ENCODE measurements at regions not wholly inside any gene's neighbourhood (a gene's known extent, or its start where the extent isn't known, plus 50 kb on each side); places are given as distances from the start of the nearest gene placed in this dataset.

DNA sequence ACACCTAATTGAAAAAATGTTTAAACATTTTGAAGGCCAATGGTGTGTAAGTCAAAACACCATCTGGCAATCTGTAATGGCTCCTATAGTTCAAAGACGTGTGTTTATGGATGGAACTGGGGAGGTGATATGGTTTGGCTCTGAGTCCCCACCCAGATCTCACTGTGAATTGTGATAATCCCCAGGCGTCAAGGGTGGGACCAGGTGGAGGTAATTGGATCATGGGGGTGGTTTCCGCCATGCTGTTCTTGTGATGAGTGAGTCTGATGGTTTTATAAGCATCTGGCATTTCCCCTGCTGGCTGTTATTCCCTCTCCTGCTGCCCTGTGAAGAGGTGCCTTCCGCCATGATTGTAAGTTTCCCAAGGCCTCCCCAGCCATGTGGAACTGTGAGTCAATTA, 52.2 kb downstream of the ADRA2C start:
- no peak for DNase-seq (ENCODE audit: low spot score)

DNA sequence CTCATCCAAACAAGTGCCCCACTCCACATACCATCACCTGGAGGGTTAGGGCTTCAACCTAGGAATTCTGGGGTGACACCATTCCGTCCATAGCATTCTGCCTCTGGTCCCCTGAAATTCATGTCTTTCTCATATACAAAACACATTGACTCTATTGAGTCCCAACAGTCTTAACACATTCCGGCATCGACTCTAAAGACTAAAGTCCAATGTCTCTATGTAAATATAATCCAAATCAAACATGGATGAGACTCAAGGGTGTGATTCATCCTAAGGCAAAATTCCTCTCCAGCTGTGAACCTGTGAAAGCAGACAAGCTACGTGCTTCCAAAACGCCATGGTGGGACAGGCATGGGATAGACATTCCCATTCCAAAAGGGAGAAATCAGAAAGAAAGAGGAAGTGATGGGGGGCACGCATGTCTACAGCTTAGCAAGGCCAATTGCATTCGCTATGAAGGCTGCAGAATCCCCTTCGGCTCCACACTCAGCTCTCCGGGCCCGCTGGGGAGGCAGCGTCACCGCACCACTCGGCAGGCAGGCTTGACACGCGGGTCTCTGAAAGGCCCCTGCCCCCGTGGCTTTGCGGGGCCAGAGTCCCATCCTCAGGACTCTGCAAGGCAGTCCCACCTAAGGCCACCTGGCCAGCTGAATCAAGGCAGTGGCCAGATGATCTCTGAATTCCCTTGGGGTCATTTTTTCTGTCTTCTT, 53.2 kb downstream of the ADRA2C start:
- DNase-seq (ENCODE audit: low spot score): no peak

DNA sequence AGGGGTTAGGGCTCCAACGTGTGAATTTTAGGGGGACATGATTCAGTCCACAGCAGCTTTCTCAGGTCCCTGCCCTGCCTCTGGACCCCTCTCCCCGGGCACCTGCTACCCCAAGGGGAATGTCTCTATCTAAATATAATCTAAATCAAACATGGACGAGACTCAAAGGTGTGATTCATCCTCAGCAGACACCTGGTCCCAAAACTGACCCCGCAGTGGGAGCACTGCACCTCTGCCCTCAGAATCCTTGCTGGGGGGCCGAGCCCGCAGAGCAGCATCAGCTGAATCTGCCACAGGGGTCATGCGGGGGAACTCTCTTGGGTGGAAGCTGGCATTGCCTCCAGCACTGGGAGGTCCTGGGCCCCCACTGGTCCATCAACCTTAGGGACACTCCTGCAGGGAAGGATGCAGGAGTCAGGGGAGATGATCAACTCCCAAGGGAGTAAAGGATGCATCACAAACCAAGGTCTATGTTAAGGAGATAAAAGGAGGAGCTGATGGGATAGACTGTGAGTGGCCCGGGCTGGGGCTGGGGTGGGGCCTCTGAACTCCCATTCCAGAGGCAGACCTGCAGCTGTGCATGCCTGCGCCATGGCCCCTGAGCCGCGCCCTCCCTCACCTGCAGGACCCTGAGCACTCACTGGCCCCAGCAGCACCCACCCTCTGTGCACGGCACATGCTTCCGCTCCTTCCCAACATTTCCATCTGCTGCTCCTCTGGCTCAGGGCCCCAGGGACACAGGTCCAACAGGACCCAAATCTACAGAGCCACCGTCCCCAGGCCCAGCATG, 54.0 kb downstream of the ADRA2C start:
- DNase-seq (ENCODE audit: low spot score): no peak

- no peak for DNase-seq (ENCODE audit: low spot score)
Observed at GRCh38 chr4:3820806-3821579, 54.8 kb downstream of the ADRA2C start.

DNA sequence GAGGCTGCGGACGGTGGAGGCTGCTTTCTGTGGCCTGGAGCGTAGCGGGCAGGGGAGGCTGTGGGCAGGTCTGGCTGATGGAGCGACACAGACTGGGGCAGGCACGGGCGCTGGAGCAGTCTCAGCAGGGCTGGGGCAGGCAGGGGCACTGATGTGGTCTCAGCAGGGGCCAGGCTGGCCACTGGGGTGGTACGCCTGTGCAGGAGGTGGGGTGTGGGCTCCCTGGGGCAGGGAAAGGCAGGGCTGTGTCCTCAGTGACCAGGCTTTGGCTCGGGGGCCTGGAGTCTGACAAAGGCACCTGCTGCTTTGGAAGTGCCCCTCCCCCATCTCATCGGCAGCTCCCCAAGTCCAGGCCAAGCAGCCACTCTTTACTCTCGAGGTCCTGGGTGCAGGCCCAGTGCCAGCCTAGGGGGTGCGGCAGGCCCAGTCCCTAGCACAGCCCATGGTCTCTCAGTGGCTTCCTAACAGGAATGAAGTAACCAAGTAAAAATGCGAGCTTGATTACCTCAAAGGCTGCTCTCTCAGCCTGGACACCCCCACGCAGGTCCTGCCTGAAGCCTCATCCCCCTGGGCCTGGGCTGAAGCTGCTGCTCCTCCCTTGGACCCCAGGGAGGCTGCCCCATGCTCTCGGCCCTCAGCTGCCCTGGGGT, 55.5 kb downstream of the ADRA2C start:
- DNase-seq (ENCODE audit: low spot score): no peak

DNA sequence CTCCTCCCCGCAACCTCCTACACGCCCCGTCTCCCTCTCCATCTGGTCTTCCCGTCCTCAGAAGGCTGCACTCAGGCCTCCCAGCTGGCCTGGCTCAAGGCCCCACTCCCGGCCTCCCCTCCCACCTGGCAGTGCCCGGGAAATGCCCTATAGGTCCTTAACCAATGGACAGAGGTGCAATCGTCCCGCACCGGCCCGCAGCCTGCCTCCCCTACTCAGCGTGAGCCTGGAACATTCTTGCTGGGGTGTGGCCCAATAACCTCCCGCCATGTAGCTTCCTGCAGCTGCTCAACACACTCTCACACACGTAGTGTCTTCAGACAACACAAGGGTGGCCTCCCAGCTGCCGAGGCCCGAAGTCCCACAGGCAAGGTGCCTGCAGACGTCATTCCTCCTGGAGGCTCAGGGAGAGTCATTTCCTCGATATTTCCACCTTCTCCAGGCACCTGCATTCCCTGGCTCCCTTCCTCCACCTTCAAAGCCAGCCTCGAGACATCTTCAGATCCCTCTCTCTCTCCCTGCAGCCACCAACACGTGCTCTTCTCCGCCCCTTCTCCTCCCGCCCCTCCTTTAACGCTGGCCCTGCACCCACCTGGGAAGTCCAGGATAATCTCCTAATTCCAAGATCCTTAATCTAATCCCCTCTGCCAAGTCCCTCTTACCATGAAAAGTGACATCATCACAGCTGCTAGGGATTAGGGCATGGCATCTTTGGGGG, 56.2 kb downstream of the ADRA2C start:
- DNase-seq (ENCODE audit: low spot score): no peak

DNA sequence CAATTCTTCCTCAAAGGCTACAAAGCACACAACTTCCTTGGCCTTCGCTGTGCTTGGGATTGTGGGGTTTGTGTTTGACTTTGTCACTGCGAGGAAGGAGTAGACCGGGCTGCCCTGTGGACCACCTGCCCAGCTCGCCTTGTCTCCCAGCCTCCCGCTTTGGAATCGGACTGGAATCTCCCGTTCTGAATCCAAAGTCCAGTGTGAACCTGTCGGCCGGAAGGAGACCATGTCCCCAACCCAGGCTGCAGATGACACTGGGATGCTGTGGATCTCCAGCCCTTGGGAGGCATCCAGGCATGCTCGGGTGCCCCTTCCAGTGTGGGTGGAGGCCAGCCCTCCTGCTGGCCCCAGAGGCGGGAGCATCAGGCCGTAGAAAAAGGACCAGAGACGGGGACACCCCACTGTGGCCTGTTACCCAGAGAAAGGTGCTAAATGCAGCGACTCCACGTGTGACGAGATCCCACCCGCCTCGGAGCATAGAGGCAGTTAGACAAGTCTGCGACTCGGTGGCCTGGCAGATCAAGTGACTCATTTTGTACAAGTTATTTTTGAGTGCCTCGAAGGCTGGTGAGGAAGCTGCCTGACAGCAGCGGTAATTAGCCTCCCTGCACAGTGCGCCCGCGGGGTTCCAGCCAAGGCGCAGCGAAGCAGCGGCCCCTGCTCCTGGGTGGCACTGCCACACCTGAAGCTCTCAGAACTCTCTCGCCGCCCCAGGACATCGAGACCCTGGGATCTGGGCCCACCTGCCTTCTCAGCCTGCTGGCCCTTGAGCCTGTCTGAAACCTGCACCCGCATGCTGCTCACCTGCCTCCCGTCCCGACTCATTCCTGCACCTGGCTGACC, 57.5 kb downstream of the ADRA2C start:
- DNase-seq (ENCODE audit: low spot score): no peak

- no peak for DNase-seq (ENCODE audit: low spot score)
Observed at GRCh38 chr4:3824521-3825270, 58.5 kb downstream of the ADRA2C start.

- DNase-seq (ENCODE audit: low spot score): no peak
Observed at GRCh38 chr4:3825530-3825929, 59.3 kb downstream of the ADRA2C start.

- no peak for DNase-seq (ENCODE audit: low spot score)
Observed at GRCh38 chr4:3826247-3827172, 60.3 kb downstream of the ADRA2C start.

DNA sequence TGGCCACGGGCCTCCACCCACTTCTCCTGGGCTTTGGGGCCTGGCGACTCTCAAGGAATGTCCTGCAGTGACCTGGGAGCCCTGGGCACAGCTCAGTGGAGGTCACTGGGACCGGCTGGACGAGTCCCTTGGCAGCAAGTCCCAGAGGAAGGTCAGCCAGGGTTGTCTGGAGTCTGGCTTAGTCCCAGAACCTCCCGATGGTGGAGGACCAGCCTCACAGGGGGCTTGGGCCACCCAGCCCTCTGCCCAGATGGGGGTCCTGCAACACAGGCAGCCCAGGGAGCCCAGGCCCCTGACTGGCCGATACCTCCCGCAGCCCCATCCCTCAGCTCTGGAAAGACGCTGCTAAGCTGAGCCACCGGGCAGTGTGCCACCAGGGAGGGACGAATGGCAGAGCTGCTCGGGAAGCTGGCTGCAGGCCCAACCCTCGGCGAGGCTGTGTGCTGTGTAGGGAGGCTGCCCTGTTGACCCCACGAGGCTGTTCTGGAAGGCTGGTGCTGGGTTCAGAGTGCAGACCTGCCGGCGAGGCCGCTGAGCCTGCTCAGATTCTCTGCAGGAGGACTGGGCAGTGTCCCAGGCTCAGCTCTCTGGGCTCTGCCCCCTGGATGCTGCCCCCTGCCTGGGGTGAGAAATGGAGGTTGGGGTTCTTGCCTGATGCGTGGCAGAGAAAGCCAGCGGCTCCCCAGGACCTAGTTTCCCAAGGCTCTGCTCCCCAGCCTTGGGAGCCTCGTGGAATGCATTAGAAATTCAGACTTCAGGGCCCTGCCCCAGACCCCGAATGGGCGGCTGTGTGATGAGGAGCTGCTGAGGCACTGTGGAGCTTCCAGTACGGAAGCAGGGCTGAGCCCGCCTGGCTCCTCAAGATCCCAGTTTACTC, 61.7 kb downstream of the ADRA2C start:
- DNase-seq (ENCODE audit: low spot score): peak; percentile 51

DNA sequence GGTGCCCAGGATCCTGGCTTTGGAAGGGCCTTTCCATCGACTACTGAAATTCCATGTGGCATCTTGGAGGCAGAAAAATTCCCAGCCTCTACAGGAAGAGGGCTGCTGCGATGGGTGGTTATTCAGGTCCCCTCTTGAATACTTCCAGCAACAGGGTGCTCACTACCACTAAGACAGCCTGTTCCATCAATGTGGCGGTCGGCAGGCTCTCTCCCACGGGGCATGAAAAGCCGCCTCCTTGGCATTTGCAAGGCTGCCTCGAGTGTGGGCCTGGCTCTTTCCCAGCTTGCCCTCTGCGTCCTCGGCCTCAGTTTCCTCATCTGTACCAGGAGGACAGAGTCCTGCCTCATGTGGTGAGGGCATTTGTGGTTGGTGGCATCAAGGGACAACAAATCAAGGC, 62.4 kb downstream of the ADRA2C start:
- no peak for DNase-seq (ENCODE audit: low spot score)

GRCh38 chr4:3829211-3829955, 63.2 kb downstream of the ADRA2C start:
- DNase-seq (ENCODE audit: low spot score): no peak

- no peak for DNase-seq (ENCODE audit: low spot score)
Observed at GRCh38 chr4:3829956-3830773, 64.0 kb downstream of the ADRA2C start.

GRCh38 chr4:3830774-3831528, 64.8 kb downstream of the ADRA2C start:
- no peak for DNase-seq (ENCODE audit: low spot score)

Measured in globus pallidus (tissue), 1 donor.